Inferior parietal cortex (tissue), 1 donor: ENCODE measurements at regions not wholly inside any gene's neighbourhood (a gene's known extent, or its start where the extent isn't known, plus 50 kb on each side); places are given as distances from the start of the nearest gene placed in this dataset.
"Not testable (repeated sequence)": the region's sequence is repeated elsewhere in the genome, so short reads cannot be mapped to it uniquely, and the experiment has no call there.

Experiments
- DNase-seq: peaks from one replicate; pipeline ENCODE4 v3.0.0-alpha.2; 2016; ENCODE audit errors: extremely low spot score

DNA sequence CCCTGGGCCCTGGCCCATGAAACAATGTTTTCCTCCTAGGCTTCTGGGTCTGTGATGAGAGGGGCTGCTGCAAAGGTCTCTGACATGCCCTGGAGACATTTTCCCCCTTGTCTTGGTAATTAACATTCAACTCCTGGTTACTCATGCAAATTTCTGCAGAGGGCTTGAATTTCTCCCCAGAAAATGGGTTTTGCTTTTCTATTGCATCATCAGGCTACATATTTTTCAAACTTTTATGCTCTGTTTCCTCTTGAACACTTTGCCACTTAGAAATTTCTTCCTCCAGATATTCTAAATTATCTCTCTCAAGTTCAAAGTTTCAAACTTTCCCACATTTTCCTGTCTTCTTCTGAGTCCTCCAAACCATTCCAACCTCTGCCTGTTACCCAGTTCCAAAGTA lies 98.2 kb upstream of the TCF21 start:
- DNase-seq = not testable (repeated sequence)

DNA sequence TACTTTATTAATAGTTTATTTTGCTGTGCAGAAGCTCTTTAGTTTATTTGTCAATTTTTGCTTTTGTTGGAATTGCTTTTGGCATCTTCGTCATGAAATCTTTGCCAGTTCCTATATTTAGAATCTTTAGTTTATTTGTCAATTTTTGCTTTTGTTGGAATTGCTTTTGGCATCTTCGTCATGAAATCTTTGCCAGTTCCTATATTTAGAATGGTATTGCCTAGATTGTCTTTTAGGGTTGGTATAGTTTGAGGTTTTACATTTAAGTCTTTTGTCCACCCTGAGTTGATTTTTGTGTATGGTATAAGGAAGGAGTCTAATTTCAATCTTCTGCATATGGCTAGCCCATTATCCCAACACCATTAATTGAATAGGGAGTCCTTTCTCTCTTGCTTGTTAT lies 93.9 kb upstream of the TCF21 start:
- not testable (repeated sequence) for DNase-seq

DNA sequence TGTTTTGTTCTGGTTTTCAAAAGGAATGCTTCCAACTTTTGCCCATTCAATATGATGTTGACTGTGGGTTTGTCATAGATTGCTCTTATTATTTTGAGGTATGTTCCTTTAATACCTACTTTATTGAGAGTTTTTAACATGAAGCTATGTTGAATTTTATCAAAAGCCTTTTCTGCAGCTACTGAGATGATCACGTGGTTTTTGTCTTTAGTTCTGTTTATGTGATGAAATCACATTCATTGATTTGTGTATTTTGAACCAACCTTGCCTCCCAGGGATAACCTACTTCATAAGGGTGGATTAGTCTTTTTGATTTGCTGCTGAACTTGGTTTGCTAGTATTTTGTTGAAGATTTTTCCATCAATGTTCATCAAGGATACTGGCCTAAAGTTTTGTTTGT lies 92.7 kb upstream of the TCF21 start:
- DNase-seq = no peak

DNA sequence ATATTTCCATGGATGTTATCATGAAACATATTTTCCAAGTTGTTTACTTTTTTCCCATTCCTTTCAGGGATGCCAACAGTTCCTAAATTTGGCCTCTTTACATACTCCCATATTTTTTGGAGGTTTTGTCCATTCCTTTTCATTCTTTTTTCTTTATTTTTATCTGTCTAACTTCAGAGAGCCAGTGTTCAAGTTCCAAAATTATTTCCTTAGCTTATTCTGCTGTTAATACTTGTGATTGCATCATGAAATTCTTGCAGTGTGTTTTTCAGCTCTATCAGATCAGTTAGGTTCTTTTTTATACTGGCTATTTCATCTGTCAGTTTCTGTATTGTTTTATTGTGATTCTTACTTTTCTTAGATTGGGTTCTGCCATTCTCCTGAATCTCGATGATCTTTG lies 89.9 kb upstream of the TCF21 start:
- DNase-seq = no peak

DNA sequence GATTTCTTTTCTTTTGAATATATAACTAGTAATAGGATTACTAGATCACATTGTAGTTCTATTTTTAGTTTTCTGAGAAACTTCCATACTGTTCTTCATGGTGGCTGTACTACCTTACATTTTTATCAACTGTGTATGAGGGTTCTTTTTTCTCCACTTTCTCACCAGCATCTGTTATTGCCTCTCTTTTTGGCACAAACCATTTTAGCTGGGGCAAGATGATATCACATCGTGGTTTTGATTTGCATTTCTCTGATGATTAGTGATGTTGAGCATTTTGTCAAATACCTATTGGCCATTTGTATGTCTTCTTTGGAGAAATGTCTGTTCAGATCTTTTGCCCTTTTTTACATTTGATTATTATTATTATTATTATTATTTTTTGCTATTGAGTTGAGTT lies 86.1 kb upstream of the TCF21 start:
- DNase-seq = no peak

DNA sequence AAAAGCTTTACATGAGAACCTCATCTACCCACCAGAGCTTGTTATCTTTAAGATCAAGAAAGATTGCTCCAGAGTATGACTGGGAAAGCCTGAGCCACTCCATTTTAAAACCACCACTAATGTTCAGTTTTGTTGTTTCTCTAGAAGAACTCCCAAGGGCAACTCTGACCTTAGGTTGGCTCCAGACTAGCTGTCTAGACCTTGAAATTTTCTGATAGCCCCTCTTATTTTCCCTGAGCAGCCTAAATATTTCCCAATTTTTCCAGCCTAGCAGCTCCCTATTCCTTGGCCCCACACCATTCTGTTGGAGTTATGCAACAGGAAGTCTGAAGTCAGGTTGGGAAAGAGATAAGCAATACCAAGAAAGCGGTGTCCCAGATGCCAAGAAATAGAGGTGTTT lies 84.6 kb upstream of the TCF21 start:
- no peak for DNase-seq

DNA sequence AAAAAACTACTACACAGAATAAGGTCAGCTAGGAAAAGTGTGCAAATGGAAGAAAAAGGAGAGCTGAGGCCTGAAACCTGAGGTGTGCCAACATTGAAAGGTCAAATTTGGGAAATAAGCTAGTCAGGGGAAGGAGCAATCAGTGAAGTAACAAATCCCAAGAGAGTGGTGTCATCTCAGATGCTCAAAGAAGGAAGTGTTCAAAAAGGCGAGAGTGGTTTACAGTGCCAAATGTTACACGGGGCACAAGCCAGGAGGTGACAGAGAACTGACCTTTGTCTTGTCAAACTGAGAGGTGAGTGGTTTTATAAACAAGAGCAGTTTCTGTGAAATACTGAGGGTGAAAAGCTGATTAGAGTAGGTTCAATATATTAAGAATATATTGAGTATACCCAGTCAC lies 83.0 kb upstream of the TCF21 start:
- no peak for DNase-seq

DNA sequence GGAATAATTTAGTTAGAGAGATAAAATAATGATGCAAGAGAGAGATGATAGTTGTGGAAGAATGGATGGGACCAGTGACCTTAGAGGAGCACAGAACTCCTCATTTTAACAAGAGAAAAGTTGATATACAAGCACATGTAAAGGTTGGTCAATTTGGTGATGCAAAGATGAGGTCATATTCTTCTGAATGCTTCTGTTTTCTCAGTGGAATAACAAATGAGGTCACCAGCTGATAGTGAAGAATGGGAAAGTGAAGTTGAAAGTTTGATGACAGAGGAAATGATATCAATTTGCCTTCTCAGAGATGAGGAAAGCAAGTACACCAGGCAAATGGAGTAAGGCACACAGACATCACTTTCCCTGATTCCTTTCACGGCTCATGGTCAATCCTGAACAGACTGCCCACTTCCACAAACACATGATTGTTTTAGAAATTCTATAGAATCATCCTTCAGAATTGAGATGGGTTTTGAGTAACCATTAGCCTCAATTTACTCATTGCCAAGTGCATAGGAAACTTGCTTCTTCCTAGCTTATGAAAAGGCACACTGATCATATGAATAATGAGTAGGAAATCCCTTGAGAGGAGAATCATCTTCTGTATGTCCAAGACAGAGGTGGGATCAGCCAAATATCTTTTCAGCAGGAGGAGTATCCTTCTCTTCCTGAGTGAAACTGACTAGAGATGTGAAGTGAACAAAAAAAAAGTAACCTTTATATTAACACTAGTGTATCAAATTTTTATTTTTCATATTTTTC lies 82.4 kb upstream of the TCF21 start:
- DNase-seq = no peak

DNA sequence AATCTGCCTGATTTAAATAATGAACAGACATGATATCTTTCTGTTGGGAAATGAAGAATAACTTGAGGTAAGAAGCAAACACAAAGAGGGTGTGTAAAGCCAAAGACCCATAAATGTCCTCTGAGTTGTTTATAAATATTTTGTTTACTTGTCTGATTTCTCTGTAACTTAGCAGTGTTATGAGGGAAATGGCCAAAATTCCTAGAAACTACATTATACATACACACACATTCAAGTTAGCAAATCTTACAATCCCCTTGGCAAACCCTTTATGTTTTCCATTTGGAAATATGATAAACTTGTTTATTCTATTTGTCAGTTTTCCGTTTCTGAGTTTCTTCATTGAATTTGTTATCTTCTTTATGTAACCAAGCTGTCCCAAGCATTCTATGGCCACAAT lies 81.4 kb upstream of the TCF21 start:
- DNase-seq = no peak

DNA sequence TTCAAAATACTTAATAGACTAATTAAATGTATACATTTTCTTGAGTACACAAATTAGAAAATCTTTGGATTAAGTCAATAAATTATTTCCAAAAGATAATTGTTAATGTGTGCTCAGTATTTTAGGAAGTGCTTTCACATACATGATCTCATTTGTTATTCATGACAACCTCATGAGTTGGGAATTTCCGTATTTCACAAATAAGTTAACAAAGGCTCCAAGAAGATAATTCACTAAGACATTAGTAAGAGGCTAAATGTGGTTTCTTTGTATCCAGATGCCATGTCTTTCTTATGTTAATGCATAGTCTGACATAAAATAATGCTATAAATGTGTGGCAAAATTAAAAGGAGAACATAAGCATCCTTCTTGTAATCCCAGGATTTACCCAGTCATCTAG lies 79.5 kb upstream of the TCF21 start:
- no peak for DNase-seq

DNA sequence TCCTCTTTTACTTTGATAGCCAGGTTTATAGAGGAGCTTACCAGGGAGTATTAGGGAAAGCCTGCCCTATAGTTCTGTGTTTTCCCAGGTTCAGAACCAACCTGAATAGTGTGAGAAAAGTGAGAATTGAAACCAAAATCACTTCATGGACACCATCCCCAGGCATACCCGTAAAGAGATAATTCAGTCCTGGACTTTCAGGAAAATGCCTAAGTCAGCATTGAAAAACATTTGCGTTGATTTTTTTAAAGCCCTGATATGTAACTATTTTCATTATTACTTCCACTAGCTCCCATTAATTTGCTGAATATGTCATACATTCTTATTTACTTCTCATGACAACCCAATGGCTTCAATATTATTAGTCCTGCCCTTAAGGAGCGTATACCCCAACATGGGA lies 77.4 kb upstream of the TCF21 start:
- no peak for DNase-seq

DNA sequence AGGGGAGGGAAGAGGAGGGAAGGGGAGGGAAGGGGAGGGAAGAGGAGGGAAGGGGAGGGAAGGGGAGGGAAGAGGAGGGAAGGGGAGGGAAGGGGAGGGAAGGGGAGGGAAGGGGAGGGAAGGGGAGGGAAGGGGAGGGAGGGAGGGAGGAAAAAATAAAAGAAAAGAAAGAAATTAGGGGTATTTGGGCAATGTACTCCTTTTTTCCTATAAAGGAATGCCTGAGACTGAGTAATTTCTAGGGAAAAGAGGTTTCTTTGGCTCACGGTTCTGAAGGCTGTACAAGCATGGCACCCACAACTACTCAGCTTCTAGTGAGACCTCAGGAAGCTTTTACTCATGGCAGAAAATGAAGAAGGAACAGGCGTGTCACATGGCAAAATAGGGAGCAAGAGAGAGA lies 76.5 kb upstream of the TCF21 start:
- not testable (repeated sequence) for DNase-seq

DNA sequence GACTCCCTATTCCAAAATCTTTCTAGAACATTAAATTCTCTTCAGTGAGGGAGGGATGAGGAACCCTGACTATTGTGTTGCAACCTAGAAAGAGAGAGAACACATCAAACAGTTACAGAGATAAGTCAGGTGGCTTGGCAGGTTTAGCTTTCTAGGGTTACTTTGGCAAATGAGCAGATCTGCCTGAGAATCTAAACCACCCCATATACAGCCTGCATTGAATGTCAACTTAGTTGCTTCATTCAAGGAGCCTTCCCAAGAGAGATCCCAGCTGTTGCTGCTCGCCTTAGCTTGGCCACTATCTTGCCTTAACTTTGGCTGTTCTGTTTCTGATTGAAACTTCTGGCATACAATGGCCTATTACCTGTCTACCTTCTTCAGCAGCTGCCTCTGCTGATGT lies 74.7 kb upstream of the TCF21 start:
- DNase-seq = no peak

DNA sequence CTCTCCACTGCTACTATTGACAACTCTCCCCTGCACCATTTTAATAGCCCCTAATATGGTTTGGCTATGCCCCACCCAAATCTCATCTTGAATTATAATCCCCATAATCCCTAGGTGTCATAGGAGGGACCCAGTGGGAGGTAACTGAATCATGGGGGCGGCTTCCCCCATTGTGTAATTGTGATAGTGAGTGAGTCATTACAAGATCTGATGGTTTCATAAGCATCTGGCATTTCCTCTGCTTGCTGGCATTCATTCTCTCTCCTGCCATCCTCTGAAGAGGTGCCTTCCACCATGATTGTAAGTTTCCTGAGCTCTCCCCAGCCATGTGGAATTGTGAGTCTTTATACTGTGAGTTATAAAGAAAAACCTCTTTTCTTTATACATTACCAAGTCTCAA lies 74.1 kb upstream of the TCF21 start:
- no peak for DNase-seq

DNA sequence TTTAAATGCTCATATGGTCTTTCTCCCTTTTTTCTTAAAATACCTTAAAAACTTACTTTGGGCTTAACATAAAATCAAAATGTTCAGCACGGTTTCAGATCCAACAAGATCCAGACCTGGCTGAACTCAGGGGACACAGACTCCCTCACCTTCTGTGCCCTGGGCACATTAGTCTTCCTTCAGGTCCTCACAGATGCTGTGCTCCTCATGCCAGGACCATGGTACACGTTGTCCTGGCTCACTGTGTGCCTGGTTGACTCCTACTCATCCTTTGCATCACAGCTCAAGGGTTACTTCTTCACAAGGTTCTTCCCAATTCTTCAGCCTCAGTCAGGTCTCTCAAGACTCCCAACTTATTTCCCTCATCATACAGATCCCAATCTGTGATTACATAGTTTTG lies 73.6 kb upstream of the TCF21 start:
- DNase-seq = no peak

DNA sequence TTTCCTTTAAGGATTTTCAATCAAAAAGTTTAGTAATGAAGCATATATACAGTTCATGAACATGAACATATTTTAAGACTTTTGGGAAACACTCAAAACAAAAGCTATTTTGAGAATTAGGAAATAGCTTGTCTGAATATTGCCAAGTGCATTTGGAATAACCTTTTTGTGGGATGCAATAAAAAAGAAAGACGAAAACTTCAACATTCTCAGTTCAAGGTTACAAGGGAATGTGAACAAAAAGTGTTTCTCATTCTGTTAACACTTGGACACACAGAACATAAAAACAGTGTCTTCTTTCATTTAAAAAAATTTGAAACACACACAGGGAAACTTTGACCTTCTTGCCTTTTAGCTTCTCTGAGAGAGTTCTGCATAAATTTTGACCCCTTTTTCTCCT lies 72.7 kb upstream of the TCF21 start:
- DNase-seq = no peak

DNA sequence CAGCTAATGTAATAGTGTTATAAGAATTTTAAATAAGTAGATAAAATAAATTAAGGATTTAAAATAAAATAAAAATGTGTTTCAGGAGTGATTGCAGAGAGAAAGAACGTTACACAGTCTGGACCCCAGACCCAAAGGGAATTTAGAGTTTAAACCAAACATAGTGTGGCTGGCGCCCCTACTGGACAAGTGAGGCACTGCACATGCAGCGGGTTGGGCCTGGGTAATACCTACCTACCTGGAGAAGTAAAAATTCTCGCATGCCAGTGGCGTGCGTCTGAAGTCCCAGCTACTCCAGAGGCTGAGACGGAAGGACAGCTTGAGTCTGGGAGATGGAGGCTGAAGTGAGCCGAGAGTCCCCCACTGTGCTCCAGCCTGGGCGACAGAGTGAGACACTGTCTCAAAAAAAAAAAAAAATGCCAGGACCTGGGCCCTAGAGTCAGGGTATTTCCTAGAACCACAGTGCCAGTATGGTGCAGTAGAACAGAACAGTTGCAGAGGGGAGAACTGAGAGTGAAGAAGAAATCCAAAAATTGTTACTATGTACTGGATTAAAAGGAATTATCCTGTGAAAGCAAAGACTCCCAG lies 71.4 kb upstream of the TCF21 start:
- no peak for DNase-seq

DNA sequence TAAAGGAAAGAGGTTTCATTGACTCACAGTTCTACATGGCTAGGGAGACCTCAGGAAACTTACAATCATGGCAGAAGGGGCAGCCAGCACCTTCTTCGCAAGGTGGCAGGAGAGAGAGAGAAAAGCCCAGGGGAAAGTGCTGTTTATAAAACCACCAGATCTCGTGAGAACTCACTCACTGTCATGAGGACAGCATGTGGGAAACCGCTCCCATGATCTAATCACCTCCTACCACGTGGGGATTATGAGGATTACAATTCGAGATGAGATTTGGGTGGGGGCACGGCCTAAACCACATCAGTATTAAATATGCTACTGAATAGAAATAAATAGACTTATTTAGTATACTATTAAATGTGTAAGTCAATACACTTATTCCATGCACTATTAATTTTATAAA lies 70.6 kb upstream of the TCF21 start:
- DNase-seq = no peak

DNA sequence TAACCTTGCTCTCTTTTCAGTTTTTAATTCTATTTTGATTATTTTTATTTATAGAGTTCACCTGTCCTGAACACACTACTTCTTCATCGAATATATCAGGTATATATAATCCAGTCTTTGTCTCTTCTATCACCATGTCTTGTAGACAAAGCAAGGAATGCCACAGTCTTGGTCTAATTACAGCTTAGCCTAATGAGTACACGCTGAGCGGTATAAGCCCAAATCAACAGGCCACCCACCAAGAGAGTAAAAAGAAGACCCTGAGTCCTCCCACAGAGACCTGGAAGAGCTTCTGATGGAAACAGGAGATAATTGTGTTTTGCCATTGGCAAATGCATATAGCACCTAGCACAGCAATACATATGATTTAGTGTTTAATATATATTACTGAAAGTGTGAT lies 68.7 kb upstream of the TCF21 start:
- DNase-seq = no peak

DNA sequence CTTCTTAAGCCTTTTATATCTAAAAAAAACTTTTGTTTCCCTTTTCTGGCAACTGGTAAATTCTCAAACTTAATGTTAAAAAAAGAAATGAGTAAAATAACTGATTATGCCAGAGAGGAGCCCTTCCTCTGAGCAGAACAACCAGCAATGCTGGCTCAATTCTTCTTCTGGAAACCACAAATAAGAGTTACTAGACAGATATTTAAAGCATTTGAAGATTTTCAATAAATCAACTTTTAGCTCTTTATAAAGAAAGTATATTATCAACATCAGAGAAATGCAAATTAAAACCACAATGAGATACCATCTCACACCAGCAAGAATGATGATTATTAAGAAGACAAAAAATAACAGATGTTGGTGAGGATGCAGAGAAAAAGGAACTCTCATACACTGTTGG lies 61.1 kb upstream of the TCF21 start:
- DNase-seq = no peak

DNA sequence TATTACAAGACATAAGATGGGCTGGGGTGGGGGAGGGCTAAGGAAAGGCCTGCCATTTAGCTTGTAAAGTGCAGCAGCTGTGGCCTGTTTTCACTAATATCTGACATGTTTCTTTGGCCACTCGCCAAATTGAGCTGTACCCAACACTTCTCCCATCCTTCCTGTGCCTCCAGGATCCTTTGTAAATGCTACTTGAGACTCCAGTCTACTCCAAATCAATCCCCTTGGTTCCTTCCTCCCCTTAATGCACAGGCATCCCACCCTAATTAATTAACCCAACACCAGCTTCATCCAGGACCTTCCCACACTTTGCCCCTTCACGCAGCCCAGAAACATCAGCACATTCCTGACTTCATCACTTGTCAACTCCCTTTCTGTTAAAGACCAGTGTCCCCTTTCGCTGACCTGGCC lies 55.0 kb upstream of the TCF21 start:
- DNase-seq = no peak

DNA sequence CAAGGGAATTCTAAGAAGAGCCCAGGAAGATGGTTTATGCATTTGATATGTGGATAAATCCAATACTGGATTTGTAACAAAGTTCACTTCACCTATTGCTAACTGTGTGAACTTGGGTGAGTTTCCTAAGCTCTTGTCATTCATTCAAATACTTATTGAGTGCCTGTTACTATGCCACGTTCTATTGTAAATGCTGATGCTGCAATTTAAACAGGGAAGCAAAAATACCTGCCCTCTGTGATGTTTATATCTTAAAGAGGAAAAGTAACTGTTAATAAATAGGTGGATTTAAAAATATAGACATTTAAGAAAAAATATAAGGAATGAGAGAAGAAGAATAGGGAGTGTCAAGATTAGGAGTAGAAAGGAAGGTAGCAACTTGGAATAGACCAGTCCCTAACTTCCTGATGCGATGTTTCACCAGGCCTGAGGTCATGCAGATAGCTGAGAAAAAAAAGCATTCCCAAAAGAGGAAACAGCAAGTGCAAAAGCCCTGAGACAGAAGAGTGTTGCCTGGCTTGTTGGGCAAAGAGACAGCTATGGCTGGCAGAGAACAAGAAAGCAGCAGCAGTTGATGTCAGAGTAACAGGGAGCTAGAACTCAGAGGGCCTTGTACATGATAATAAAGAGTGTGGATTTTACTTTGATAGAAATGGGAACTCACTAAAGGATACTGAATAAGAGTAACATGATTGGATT lies 54.3 kb upstream of the TCF21 start:
- DNase-seq = no peak

DNA sequence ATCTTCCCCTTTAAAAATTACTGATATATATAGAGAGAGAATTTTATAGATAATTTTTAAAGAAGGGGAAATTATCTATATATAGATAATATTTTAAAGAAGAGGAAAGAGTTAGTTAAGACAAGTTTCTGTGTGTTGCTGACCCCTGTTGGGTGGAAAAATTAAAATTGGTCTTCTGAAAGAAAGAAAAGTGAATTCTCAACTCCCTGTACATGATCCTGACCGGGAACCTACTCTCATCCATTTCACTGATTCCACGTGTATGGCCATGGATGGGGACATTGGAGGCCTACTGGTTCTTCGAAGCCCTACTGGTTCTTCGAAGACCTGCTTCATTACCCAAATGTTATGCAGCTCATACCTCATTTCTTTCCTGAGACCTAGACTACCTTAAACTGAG lies 53.0 kb upstream of the TCF21 start:
- no peak for DNase-seq
